Right atrium auricular region (tissue), 2 donors: ENCODE measurements at regions not wholly inside any gene's neighbourhood (a gene's known extent, or its start where the extent isn't known, plus 50 kb on each side); places are given as distances from the start of the nearest gene placed in this dataset.

ENCODE experiments used
- DNase-seq: peaks from one replicate; pipeline ENCODE4 v3.0.0-alpha.2; 2019; ENCODE audit warnings: low spot score
- H3K27ac ChIP-seq, 2 donors: fragments of 200-600 bp; sonication (generic); 1 replicate in 1 of 2; 2 replicates in 1 of 2; pipeline ENCODE4 v1.5.1; 2016 to 2019
- H3K27me3 ChIP-seq, 2 donors: fragments of 200-600 bp; sonication (generic); one replicate each; pipeline versions ENCODE4 v1.5.1 to v1.6.0; 2017 to 2019
- H3K36me3 ChIP-seq: fragments of 200-600 bp; sonication (generic); one replicate; pipeline ENCODE4 v1.5.1; 2016
- H3K4me1 ChIP-seq, 2 donors: fragments of 200-600 bp; sonication (generic); one replicate each; pipeline versions ENCODE4 v1.5.1 to v1.6.0; 2017 to 2019
- H3K4me3 ChIP-seq, 2 donors: fragments of 200-600 bp; sonication (generic); 1 replicate in 1 of 2; 2 replicates in 1 of 2; pipeline ENCODE4 v1.5.1; 2017 to 2019; ENCODE audit warnings: mild to moderate bottlenecking in 1 of 2, moderate library complexity in 1 of 2
- H3K9me3 ChIP-seq, 2 donors: fragments of 200-600 bp; sonication (generic); one replicate each; pipeline ENCODE4 v1.5.1; 2019
- CTCF ChIP-seq, 2 donors: fragments of 200-600 bp; sonication (generic); IDR thresholded peaks; one replicate each; pipeline ENCODE4 v1.5.1; 2019; ENCODE audit warnings: antibody characterized with exemption in 2 of 2

GRCh38 chr1:17914987-17915386 lies 159.9 kb downstream of the ACTL8 start:
- Histone ChIP-seq H3K27me3 (peaks cover 0 to 4% of the 10 kb centered on the region in 2 donors), H3K4me3 (no peak overlapping the region), H3K27ac (no peak overlapping the region), H3K4me1 (no peaks in the 10 kb centered on the region), H3K9me3 (no peaks in the 10 kb centered on the region), H3K36me3 (no peaks in the 10 kb centered on the region)
- no peak for TF ChIP-seq CTCF (IDR thresholded peaks at IDR 0.05)
- no peak for DNase-seq

GRCh38 chr1:17915511-17916197 lies 160.5 kb downstream of the ACTL8 start:
- H3K27ac ChIP-seq, result no peak overlapping the region
- H3K4me3 ChIP-seq, result no peak overlapping the region
- H3K36me3 ChIP-seq, result no peaks in the 10 kb centered on the region
- TF ChIP-seq CTCF (IDR thresholded peaks at IDR 0.05), result no peak
- no peak for DNase-seq
- no peaks in the 10 kb centered on the region for H3K9me3 ChIP-seq
- H3K4me1 ChIP-seq, result no peaks in the 10 kb centered on the region
- peaks cover 0 to 4% of the 10 kb centered on the region in 2 donors for H3K27me3 ChIP-seq

- H3K9me3 ChIP-seq, result no peaks in the 10 kb centered on the region
- no peak for TF ChIP-seq CTCF (IDR thresholded peaks at IDR 0.05)
- H3K4me3 ChIP-seq, result no peak overlapping the region
- H3K4me1 ChIP-seq, result no peaks in the 10 kb centered on the region
- H3K36me3 ChIP-seq, result no peaks in the 10 kb centered on the region
- peaks cover 0 to 4% of the 10 kb centered on the region in 2 donors for H3K27me3 ChIP-seq
- no peak for DNase-seq
- no peak overlapping the region for H3K27ac ChIP-seq
These were observed 161.6 kb downstream of the ACTL8 start for GRCh38 chr1:17916702-17917101.

GRCh38 chr1:17919525-17920439 lies 164.6 kb downstream of the ACTL8 start:
- no peak overlapping the region for H3K27ac ChIP-seq
- peaks cover 0 to 4% of the 10 kb centered on the region in 2 donors for H3K27me3 ChIP-seq
- no peak overlapping the region for H3K4me3 ChIP-seq
- TF ChIP-seq CTCF (IDR thresholded peaks at IDR 0.05), result peak in 1 of 2 donors; percentile 33
- no peaks in the 10 kb centered on the region for H3K9me3 ChIP-seq
- no peaks in the 10 kb centered on the region for H3K36me3 ChIP-seq
- no peak for DNase-seq
- no peaks in the 10 kb centered on the region for H3K4me1 ChIP-seq

DNA sequence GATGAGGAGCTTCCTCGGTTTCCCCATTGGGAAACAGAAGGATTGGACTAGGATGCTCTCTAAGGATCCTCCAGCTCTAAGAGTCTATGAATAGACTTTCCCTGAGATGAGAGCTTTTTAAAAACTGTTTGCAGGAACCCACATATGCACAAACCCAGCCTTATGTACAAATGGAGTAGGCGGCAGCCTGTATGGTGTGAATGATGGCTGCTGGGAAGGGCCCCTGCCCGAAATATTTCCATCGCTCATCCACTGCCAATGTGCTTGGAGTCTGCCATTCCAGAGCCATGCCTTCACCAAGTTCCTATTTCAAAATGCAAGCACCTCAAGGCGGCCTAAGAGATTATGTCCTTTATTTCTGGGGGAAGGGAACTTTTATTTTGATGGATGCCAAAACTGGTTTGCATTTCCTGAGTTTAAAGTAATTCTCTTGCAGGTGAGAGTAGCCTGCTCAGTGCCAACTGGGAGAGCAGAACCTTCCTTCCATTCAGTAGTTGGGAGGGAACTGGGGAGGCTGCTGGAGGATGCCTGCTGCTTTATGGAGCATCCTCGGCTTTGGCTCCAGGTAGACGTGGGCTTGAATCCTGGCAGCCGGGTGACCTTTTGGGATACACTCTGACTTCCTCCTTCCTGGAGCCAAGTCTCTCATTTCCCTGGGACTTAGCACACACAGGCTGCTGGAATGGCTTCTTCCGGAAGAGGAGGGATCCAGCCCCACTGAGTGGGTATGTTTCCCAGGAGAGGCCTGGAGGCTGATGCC lies 165.9 kb downstream of the ACTL8 start:
- Histone ChIP-seq H3K36me3 (no peaks in the 10 kb centered on the region), H3K27ac (no peak overlapping the region), H3K27me3 (peaks cover 0 to 4% of the 10 kb centered on the region in 2 donors), H3K9me3 (no peaks in the 10 kb centered on the region), H3K4me3 (no peak overlapping the region), H3K4me1 (peaks cover 0 to 11% of the 10 kb centered on the region in 2 donors)
- no peak for TF ChIP-seq CTCF (IDR thresholded peaks at IDR 0.05)
- no peak for DNase-seq
